T-helper 1 cell treated with Interleukin-12 subunit alpha and Interleukin-12 subunit beta and Interleukin-4 antibody, amounts not matched to agents 30 μg/mL and 1 μg/mL, for 36 hours (primary cell): ENCODE measurements at regions not wholly inside any gene's neighbourhood (a gene's known extent, or its start where the extent isn't known, plus 50 kb on each side); places are given as distances from the start of the nearest gene placed in this dataset.

Source experiments
- H3K27ac Mint-ChIP-seq: one replicate; pipeline ENCODE4 v1.8.0; 2021; ENCODE audit warnings: mild to moderate bottlenecking, mixed read lengths
- H3K27me3 Mint-ChIP-seq: one replicate; pipeline ENCODE4 v1.8.0; 2021; ENCODE audit warnings: low read depth, mixed read lengths
- H3K36me3 Mint-ChIP-seq: one replicate; pipeline ENCODE4 v1.8.0; 2021; ENCODE audit warnings: low read depth, mixed read lengths
- H3K4me1 Mint-ChIP-seq: one replicate; pipeline ENCODE4 v1.8.0; 2021; ENCODE audit warnings: low read depth, mixed read lengths
- H3K4me3 Mint-ChIP-seq: one replicate; pipeline ENCODE4 v1.8.0; 2021; ENCODE audit warnings: mild to moderate bottlenecking, moderate library complexity, mixed read lengths
- H3K9me3 Mint-ChIP-seq: one replicate; pipeline ENCODE4 v1.8.0; 2021; ENCODE audit warnings: mixed read lengths

DNA sequence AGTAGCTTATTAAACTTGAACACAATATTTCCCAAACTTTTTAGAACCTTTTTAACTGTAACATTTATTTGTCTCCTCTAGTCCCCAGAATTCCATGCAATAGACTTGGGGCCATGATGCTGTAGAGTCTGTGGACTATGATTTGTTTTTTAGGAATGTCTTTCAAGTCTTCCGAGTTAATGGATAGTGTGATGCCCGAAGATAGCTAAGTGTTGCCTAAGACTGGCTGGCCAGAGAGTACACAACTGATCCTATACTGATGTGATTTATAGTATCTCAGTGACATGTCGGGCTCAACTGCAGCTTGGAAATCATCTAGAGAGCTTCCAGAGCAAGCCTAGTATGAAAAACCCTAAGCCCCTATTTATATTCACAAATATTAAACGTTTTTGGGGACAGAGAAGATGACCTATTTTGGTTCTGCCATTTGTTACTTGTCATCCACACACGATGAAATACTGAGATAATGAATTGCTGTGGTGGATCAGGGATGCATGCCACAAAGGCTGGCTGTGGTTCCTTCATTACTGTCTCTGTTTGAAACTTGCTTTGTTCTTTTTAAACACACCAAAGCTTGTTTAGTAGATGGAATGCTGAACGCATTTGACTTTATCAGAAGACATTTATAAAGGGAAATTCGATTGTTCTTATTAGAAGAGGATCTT, 507.4 kb downstream of the TAFA4 start:
- no peaks in the 10 kb centered on the region for H3K27me3 Mint-ChIP-seq
- H3K4me3 Mint-ChIP-seq, result no peak overlapping the region
- H3K27ac Mint-ChIP-seq, result no peak overlapping the region

GRCh38 chr3:68408626-68409025, 523.7 kb downstream of the TAFA4 start:
- H3K4me3 Mint-ChIP-seq, result no peak overlapping the region

More for the DNA sequence above, 507.4 kb downstream of the TAFA4 start:
- no peaks in the 10 kb centered on the region for H3K4me1 Mint-ChIP-seq
- H3K9me3 Mint-ChIP-seq, result no peaks in the 10 kb centered on the region
- H3K36me3 Mint-ChIP-seq, result no peaks in the 10 kb centered on the region

GRCh38 chr3:68403741-68404140, 528.6 kb downstream of the TAFA4 start:
- Mint-ChIP-seq H3K4me1 (no peaks in the 10 kb centered on the region), H3K27ac (no peak overlapping the region), H3K9me3 (peaks cover 3% of the 10 kb centered on the region)

More at GRCh38 chr3:68408626-68409025, 523.7 kb downstream of the TAFA4 start:
- Mint-ChIP-seq H3K27me3 (no peaks in the 10 kb centered on the region), H3K4me1 (no peaks in the 10 kb centered on the region), H3K9me3 (peaks cover 6% of the 10 kb centered on the region), H3K27ac (no peak overlapping the region), H3K36me3 (no peaks in the 10 kb centered on the region)

DNA sequence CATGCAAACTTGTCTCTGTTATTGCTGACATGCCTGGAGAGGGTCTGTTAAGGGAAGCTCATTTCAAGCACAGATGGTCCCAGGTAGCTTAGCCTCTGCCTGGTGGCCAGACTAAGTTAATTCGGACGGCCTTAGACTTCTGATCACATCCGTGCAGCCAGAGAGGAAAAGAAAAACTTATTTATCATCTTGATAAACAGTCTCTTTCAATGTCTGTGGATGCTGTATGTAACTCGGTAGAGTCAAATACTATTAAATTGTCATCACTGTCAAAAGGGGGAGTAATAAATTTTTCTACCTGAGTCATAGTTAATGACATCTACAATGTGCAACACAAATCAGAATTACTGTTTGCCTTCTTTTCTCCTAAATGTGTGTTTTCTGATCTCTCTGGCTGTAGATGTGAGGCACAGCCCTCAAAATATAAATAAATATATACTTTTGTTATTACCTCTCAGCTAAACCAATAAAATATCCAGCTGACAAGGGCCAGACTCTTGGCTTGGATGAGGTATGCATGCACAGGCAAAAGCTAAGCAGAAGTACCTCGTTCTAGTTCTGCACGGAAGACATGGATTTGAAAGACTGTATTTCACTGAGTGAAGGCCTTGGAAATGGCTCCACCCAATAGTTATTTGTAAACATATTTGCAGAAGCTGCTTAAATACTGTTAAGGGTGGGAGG, 530.0 kb downstream of the TAFA4 start:
- Mint-ChIP-seq H3K9me3 (no peaks in the 10 kb centered on the region), H3K36me3 (no peaks in the 10 kb centered on the region), H3K27ac (no peak overlapping the region), H3K27me3 (no peaks in the 10 kb centered on the region), H3K4me3 (no peak overlapping the region), H3K4me1 (no peaks in the 10 kb centered on the region)

More at GRCh38 chr3:68403741-68404140, 528.6 kb downstream of the TAFA4 start:
- Mint-ChIP-seq H3K36me3 (no peaks in the 10 kb centered on the region), H3K27me3 (no peaks in the 10 kb centered on the region), H3K4me3 (no peak overlapping the region)

DNA sequence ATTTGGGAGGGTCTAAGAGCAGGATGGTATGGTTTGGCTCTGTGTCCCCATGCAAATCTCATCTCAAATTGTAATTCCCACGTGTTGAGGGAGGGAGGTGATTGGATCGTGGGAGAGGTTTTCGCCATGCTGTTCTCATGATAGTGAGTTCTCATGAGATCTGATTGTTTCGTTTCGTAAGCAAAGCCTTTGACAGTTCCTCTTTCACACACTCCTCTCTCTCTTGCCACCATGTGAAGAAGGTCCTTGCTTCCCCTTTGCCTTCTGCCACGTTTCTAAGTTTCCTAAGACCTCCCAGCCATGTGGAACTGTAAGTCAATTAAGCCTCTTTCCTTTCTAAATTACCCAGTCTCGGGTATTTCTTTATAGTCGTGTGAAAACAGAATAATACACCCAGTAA, 553.7 kb downstream of the TAFA4 start:
- H3K9me3 Mint-ChIP-seq, result peaks cover 45% of the 10 kb centered on the region
- no peak overlapping the region for H3K27ac Mint-ChIP-seq
- H3K36me3 Mint-ChIP-seq, result no peaks in the 10 kb centered on the region
- no peaks in the 10 kb centered on the region for H3K4me1 Mint-ChIP-seq
- no peaks in the 10 kb centered on the region for H3K27me3 Mint-ChIP-seq
- no peak overlapping the region for H3K4me3 Mint-ChIP-seq

DNA sequence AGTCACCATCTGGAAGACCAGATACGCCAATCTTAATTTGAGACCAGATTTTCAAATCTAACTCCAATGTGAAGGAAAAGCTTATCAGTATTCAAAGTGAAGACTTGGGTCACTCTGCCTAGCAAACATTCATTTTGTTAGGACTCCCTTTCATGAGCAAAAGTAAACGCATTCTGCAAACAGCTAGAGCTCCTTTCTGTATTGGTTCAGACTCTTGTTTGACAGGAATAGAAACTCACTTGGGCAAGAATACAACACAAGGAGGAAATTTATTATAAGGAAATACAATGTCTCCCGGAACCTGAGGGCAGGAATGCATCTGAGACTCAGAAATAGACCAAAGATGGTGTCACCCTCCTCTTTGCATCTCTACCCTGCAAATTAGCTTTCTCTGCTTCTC, 558.6 kb downstream of the TAFA4 start:
- H3K9me3 Mint-ChIP-seq, result peaks cover 22% of the 10 kb centered on the region
- H3K27ac Mint-ChIP-seq, result no peak overlapping the region
- H3K27me3 Mint-ChIP-seq, result no peaks in the 10 kb centered on the region
- H3K4me1 Mint-ChIP-seq, result no peaks in the 10 kb centered on the region
- H3K4me3 Mint-ChIP-seq, result no peak overlapping the region
- H3K36me3 Mint-ChIP-seq, result no peaks in the 10 kb centered on the region

DNA sequence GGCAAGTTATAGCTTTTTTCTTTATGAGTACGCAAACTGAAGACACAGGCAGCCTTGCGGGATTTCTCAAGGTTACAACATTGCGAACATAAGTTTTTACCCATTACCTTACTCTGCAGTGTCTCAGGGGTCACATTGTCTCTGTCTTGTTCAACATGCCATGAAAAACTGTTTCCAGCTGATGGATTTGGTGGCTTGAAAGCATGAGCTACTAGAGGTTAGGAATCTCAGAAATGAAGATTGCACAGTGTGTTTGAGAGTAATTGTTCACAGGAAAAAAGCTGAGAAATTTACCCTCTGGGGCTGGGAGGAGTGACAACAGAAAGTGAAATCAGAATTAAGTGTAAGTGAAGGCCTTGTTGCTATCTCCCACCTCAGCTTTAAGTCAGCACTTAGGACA, 568.6 kb downstream of the TAFA4 start:
- H3K36me3 Mint-ChIP-seq, result no peaks in the 10 kb centered on the region
- H3K4me1 Mint-ChIP-seq, result no peaks in the 10 kb centered on the region
- H3K4me3 Mint-ChIP-seq, result no peak overlapping the region
- peaks cover 9% of the 10 kb centered on the region for H3K9me3 Mint-ChIP-seq
- H3K27me3 Mint-ChIP-seq, result no peaks in the 10 kb centered on the region
- H3K27ac Mint-ChIP-seq, result no peak overlapping the region

GRCh38 chr3:68360492-68360891, 571.9 kb downstream of the TAFA4 start:
- Mint-ChIP-seq H3K27ac (no peak overlapping the region), H3K27me3 (no peaks in the 10 kb centered on the region), H3K4me3 (no peak overlapping the region)

DNA sequence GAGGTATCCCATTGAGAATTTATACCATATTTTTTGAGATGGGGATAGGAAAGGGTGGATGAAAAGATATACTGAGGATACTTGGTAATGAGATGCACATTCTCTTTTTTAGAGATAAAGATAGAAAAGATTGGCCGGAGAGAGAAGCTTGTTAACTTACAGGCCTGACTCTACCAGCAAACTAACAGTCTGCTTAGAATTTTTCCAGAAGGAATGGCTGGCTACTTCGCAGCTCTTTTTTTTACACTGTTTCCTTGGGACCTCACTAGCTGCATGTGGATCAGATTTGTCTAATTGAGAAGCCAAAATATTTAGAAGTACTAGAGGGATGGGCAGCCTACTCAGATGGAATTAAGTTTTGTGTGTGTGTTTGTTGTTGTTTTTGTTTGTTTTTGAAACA, 586.6 kb downstream of the TAFA4 start:
- no peaks in the 10 kb centered on the region for H3K27me3 Mint-ChIP-seq
- no peak overlapping the region for H3K4me3 Mint-ChIP-seq
- no peak overlapping the region for H3K27ac Mint-ChIP-seq
- H3K36me3 Mint-ChIP-seq, result no peaks in the 10 kb centered on the region
- H3K4me1 Mint-ChIP-seq, result no peaks in the 10 kb centered on the region
- H3K9me3 Mint-ChIP-seq, result peaks cover 15% of the 10 kb centered on the region

More at GRCh38 chr3:68360492-68360891, 571.9 kb downstream of the TAFA4 start:
- H3K9me3 Mint-ChIP-seq, result peaks cover 9% of the 10 kb centered on the region
- H3K4me1 Mint-ChIP-seq, result no peaks in the 10 kb centered on the region
- no peaks in the 10 kb centered on the region for H3K36me3 Mint-ChIP-seq

DNA sequence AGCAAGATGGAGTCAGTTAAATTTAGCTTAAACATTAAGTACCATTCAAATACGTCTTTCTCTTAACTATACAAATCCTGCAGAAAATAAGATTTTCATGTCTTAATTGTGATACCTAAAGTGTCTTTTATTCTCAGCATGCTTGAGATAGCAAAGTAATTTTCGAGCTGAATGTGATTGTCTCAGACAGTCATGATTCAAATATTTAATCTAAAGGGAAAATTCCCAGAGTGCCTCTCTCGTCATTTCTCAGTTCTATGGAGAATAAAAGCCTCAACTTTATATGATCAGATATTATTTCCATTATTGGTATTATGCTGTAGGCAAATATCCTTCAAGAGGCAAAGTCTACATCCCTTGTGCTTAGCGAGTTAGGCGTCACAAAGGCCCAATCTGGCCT, 589.9 kb downstream of the TAFA4 start:
- Mint-ChIP-seq H3K4me1 (no peaks in the 10 kb centered on the region), H3K4me3 (no peak overlapping the region), H3K9me3 (peaks cover 19% of the 10 kb centered on the region), H3K36me3 (no peaks in the 10 kb centered on the region), H3K27me3 (no peaks in the 10 kb centered on the region), H3K27ac (no peak overlapping the region)

DNA sequence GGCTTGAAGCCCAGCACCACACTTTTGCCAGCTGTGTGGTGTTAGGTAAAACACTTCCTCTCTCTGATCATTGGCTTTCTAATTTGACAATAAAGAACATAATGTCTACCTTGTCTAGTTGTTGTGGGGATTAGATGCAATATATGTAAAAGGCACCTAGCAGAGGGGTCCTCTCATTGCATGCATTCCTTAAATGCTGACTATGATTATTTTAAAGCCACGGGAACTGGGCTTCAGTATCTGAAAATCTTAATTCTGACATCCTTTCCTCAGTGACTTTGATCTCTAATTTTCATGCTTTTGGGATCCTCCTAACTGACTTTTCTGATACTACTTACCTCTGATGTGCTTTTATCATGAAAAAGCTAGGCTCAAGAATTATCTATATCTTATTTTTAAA, 596.3 kb downstream of the TAFA4 start:
- peaks cover 10% of the 10 kb centered on the region for H3K9me3 Mint-ChIP-seq
- no peaks in the 10 kb centered on the region for H3K4me1 Mint-ChIP-seq
- no peaks in the 10 kb centered on the region for H3K36me3 Mint-ChIP-seq
- H3K27me3 Mint-ChIP-seq, result no peaks in the 10 kb centered on the region
- H3K27ac Mint-ChIP-seq, result no peak overlapping the region
- no peak overlapping the region for H3K4me3 Mint-ChIP-seq

DNA sequence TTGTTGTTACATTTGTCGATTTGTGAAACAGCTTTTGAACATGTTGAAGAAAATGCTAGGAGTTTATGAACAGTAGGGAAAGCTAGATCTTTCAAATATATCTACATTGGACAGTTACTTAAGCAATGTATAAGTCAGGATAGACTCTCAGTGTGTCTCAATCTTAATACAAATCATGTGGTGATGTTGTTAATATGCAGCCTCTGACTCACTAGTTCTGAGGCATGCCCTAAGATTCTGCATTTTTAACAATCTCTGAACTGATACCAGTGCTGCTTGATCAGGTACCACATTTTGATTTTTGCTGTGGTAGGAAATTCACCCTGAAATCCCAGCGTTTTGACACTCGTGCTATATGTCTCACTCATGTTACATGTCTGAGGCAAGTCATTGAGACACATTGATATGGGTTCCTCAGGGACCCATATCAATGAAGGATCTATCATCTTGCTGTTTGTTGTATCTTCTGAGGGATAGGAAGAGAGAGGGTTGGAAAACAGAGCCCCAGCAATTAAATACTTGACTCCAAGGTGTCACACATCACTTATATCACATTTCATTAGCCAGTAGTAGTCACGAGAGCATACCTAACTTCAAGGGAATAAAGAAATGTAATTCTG, 597.9 kb downstream of the TAFA4 start:
- no peaks in the 10 kb centered on the region for H3K27me3 Mint-ChIP-seq
- H3K4me3 Mint-ChIP-seq, result no peak overlapping the region
- H3K27ac Mint-ChIP-seq, result no peak overlapping the region
- H3K9me3 Mint-ChIP-seq, result peaks cover 5% of the 10 kb centered on the region
- no peaks in the 10 kb centered on the region for H3K4me1 Mint-ChIP-seq
- no peaks in the 10 kb centered on the region for H3K36me3 Mint-ChIP-seq

DNA sequence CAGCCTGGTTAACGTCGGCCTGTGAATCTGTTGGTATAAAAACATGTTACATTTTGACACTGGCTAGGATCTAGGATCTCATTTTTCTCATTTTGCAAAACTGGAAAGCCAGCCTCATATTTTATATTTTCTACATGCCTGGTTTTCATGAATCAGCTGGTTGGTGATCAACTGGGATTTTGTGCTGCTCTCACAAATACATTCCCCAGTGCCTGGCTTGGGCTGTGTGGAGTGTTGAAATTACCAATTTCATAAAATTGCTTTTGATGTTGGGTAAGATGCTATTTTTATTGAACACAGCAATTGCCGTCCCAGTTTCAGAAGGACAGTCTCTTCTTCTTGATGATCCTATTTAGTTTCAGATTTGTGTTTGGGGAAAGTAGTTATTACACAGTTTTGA, 604.3 kb downstream of the TAFA4 start:
- Mint-ChIP-seq H3K4me3 (no peak overlapping the region), H3K27ac (no peak overlapping the region), H3K27me3 (no peaks in the 10 kb centered on the region), H3K36me3 (no peaks in the 10 kb centered on the region), H3K4me1 (no peaks in the 10 kb centered on the region), H3K9me3 (peaks cover 5% of the 10 kb centered on the region)

GRCh38 chr3:68315964-68316363, 616.4 kb downstream of the TAFA4 start:
- H3K36me3 Mint-ChIP-seq, result no peaks in the 10 kb centered on the region
- H3K9me3 Mint-ChIP-seq, result peaks cover 12% of the 10 kb centered on the region
- no peaks in the 10 kb centered on the region for H3K27me3 Mint-ChIP-seq
- no peak overlapping the region for H3K27ac Mint-ChIP-seq
- no peak overlapping the region for H3K4me3 Mint-ChIP-seq
- no peaks in the 10 kb centered on the region for H3K4me1 Mint-ChIP-seq

GRCh38 chr3:68315546-68315945, 616.8 kb downstream of the TAFA4 start:
- no peaks in the 10 kb centered on the region for H3K36me3 Mint-ChIP-seq
- H3K4me1 Mint-ChIP-seq, result no peaks in the 10 kb centered on the region
- H3K4me3 Mint-ChIP-seq, result no peak overlapping the region
- no peaks in the 10 kb centered on the region for H3K27me3 Mint-ChIP-seq
- peaks cover 16% of the 10 kb centered on the region for H3K9me3 Mint-ChIP-seq
- no peak overlapping the region for H3K27ac Mint-ChIP-seq
